ENCODE measurements at regions not wholly inside any gene's neighbourhood (a gene's known extent, or its start where the extent isn't known, plus 50 kb on each side); places are given as distances from the start of the nearest gene placed in this dataset.

DNA sequence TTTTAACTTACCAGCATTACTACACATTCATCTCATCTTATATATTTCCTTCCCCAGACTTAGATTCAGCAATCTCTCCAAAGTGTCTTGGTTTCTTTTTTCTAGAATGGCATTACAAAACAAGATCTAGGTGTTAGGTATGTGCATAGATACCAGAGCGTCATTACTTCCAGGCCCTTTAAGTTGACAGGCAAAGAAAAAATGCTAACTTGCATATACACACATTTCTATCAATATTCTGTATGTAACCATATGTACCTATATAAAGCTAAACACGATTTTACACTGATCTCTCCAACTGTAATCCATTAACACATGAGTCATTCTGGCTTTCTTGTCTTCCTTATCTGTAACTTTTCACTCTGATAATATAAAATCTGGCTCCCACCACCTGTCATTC, 503.8 kb upstream of the NRXN1 start:
- intact Hi-C loops (cut with DNase I; ENCODE audit: low total_unique reads) (no loop called here), in situ Hi-C loops (cut with MboI; ENCODE audit: low sequenced_read_pairs in 4 of 4) (no loop called here)
- Histone ChIP-seq H3K36me3 (no peaks in the 10 kb centered on the region), H3K4me1 (no peaks in the 10 kb centered on the region), H3K27me3 (no peaks in the 10 kb centered on the region), H3K9me3 (no peaks in the 10 kb centered on the region), H3K27ac (no peak overlapping the region), H3K4me3 (no peak overlapping the region)
- TF ChIP-seq POLR2A (IDR thresholded peaks at IDR 0.05) (no peak), CTCF (IDR thresholded peaks at IDR 0.05 in 4 of 5, conservative IDR thresholded peaks at IDR 0.05 in 1 of 5) (no peak)
- DNase-seq: no peak
- no peak for ATAC-seq

DNA sequence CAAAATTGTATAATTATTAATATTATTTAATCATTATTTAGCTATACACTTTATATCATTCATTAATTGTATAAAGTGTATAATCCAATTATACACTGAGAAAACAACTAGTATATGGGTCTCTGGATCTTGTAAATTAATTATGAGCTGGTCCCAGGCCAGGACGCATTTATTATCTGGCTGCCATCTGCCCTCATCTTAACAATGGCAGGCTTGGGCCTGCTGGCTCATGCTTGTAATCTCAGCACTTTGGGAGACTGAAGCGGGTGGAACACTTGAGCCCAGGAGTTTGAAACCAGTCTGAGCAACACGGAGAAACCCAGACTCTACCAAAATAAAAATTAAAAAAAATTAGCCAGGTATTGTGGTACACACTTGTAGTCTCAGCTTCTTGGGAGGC, 502.2 kb upstream of the NRXN1 start:
- intact Hi-C loops (cut with DNase I; ENCODE audit: low total_unique reads) (no loop called here), in situ Hi-C loops (cut with MboI; ENCODE audit: low sequenced_read_pairs in 4 of 4) (no loop called here)
- Histone ChIP-seq H3K27me3 (no peaks in the 10 kb centered on the region), H3K9me3 (no peaks in the 10 kb centered on the region), H3K27ac (no peak overlapping the region), H3K36me3 (no peaks in the 10 kb centered on the region), H3K4me3 (no peak overlapping the region), H3K4me1 (no peaks in the 10 kb centered on the region)
- ATAC-seq (no peak), DNase-seq (no peak)
- TF ChIP-seq CTCF (IDR thresholded peaks at IDR 0.05 in 4 of 5, conservative IDR thresholded peaks at IDR 0.05 in 1 of 5): no peak
- TF ChIP-seq POLR2A (IDR thresholded peaks at IDR 0.05): no peak

DNA sequence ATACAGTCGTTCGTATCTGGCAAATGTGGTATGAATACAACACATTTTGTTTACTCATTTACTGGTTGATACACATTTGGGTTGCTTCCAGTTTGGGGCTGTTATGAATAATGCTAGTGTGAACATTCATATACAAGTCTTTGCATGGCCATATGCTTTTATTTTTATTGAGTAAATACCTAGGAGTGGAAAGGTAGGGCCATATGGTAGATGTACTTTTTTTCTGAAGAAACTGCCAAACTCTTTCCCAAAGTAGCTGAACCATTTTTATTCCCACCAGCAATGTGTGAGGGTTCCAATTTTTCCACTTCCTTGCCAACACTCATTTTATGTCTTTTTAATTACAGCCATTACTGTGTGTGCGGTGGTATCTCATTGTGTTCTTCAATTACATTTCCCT, 496.2 kb upstream of the NRXN1 start:
- no peak for TF ChIP-seq POLR2A (IDR thresholded peaks at IDR 0.05)
- no peak for TF ChIP-seq CTCF (IDR thresholded peaks at IDR 0.05 in 4 of 5, conservative IDR thresholded peaks at IDR 0.05 in 1 of 5)
- Histone ChIP-seq H3K27ac (no peak overlapping the region), H3K36me3 (no peaks in the 10 kb centered on the region), H3K4me1 (no peaks in the 10 kb centered on the region), H3K4me3 (no peak overlapping the region), H3K27me3 (no peaks in the 10 kb centered on the region), H3K9me3 (no peaks in the 10 kb centered on the region)
- intact Hi-C loops (cut with DNase I; ENCODE audit: low total_unique reads): no loop called here
- in situ Hi-C loops (cut with MboI; ENCODE audit: low sequenced_read_pairs in 4 of 4): no loop called here
- ATAC-seq (no peak), DNase-seq (no peak)

DNA sequence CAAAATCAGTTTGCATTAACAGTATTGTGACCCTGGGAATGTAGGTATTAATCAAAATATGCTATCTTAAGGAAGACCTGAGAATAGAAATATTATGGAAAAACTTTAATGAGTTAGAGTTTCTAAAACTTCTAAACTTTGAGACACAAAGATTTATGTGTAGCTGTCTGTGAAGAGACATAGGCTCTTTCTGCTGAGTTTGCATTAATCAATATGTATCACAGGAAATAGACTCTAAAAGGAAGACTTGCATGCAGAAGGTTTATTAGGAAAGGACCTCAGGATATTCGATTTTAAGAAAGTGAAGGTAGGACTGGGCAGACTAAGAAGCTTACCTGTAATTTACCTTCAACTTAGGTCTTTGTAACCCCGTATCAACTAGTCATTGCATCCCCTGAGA, 494.8 kb upstream of the NRXN1 start:
- no peak overlapping the region for H3K4me3 ChIP-seq
- in situ Hi-C loops (cut with MboI; ENCODE audit: low sequenced_read_pairs in 4 of 4) (no loop called here), intact Hi-C loops (cut with DNase I; ENCODE audit: low total_unique reads) (no loop called here)
- H3K36me3 ChIP-seq: no peaks in the 10 kb centered on the region
- ATAC-seq (no peak), DNase-seq (no peak)
- H3K9me3 ChIP-seq: no peaks in the 10 kb centered on the region
- no peak overlapping the region for H3K27ac ChIP-seq
- H3K4me1 ChIP-seq: no peaks in the 10 kb centered on the region
- no peak for TF ChIP-seq POLR2A (IDR thresholded peaks at IDR 0.05)
- no peak for TF ChIP-seq CTCF (IDR thresholded peaks at IDR 0.05 in 4 of 5, conservative IDR thresholded peaks at IDR 0.05 in 1 of 5)
- H3K27me3 ChIP-seq: no peaks in the 10 kb centered on the region

DNA sequence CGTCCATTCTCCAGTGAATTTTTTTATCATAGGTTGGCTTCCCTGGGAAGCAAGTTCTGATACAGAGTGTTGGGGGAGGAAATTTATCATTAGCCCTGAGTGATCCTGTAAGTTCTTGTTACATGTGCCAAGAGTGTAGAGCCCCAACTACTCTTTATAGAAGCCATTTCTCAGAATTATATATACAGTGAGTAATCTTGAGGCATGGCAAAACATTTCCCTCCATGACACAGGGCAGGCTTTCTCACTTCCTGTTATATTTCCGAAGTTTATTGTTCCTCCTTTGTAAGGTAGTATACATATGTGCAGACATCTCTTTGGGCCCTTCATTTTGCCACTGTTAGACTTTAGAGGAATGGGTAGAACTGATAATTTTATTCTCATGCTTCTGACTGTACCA, 484.7 kb upstream of the NRXN1 start:
- H3K27ac ChIP-seq: no peak overlapping the region
- H3K27me3 ChIP-seq: no peaks in the 10 kb centered on the region
- TF ChIP-seq CTCF (IDR thresholded peaks at IDR 0.05 in 4 of 5, conservative IDR thresholded peaks at IDR 0.05 in 1 of 5) (no peak), POLR2A (IDR thresholded peaks at IDR 0.05) (no peak)
- H3K4me3 ChIP-seq: no peak overlapping the region
- no peaks in the 10 kb centered on the region for H3K9me3 ChIP-seq
- no peak for DNase-seq
- H3K4me1 ChIP-seq: no peaks in the 10 kb centered on the region
- H3K36me3 ChIP-seq: no peaks in the 10 kb centered on the region
- in situ Hi-C loops (cut with MboI; ENCODE audit: low sequenced_read_pairs in 4 of 4): no loop called here
- intact Hi-C loops (cut with DNase I; ENCODE audit: low total_unique reads): no loop called here
- ATAC-seq: no peak

Data from gastrocnemius medialis (tissue), 4 donors.